GM18520 (cell line): ENCODE measurements at regions not wholly inside any gene's neighbourhood (a gene's known extent, or its start where the extent isn't known, plus 50 kb on each side); places are given as distances from the start of the nearest gene placed in this dataset.

Experiments
- ATAC-seq: cut with Tn5 transposase; IDR thresholded peaks from one replicate; pipeline ENCODE4 v1.9.1; 2021; ENCODE audit not compliant: unreplicated experiment

DNA sequence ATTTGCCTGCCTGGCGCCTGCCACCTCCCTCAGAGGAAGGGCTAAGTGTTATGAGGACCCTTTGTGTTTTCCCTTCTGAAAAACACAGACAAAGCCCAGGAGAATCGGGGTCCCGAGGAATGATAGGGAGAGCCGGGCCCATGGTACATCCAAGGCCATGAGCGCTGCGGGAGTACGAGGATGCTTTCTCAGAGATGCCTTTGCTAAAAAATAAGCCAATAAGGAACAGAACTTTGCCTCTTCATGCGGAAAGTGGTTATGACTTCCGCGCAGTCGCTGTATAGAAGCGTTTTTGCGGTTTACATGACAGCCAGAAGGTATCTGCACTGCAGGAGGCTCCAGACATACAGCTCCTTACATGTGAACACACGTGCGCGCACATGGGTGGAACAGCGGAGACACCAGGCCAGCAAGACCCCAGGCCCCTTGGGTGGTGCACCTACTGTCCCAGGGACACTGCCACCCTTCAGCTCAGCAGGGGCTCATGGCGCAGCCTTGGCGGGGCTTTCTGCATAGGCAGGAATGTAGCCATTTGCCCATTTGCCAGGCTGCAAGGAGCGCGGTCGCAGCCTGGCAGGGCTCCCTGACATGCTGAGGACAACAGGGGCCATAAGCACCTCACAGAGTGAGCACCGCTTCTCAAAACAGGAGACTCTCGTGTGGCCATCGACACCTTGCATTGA, 252.4 kb upstream of the SALL3 start:
- no peak for ATAC-seq

DNA sequence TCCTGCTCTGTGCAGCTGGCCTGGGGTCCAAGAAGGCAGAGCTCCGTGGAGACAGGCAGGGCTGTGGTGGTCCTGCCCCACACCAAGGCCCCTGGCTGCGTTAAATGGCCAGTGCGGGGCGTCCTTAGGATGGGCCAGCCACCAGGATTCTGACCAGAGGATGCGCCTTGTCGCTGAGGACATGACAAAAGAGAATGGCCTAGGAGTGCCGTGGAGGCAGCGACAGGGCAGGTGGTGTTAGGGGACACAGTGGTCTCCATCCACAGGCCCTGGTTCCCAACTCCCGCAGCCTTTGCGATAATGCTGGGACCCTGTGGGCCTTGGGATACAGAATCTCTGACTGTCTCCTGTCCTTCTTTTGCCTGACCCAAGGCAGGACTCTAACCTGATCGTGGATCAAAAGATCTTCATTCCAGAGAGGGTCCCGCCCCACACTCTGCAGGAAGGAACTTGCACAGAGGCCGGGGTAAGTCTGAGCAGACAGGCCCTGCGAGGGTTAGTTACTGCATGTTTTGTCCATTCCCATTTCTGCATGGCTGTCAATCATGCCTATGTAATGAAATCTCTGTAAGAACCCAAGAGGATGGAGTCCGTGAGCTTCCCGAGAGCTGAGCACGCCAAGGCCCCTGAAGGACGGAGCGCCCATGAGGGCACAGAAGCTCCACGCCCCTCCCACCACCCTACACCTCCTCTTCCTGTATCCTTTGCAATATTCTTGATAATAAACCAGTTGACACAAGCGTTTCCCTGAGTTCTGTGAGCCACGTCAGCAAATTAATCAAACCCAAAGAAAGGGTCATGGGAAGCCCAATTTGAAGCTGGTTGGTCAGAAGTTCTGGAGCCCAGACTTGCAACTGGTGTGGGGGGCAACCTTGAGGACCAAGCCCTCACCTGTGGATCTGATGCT, 251.5 kb upstream of the SALL3 start:
- ATAC-seq = no peak

DNA sequence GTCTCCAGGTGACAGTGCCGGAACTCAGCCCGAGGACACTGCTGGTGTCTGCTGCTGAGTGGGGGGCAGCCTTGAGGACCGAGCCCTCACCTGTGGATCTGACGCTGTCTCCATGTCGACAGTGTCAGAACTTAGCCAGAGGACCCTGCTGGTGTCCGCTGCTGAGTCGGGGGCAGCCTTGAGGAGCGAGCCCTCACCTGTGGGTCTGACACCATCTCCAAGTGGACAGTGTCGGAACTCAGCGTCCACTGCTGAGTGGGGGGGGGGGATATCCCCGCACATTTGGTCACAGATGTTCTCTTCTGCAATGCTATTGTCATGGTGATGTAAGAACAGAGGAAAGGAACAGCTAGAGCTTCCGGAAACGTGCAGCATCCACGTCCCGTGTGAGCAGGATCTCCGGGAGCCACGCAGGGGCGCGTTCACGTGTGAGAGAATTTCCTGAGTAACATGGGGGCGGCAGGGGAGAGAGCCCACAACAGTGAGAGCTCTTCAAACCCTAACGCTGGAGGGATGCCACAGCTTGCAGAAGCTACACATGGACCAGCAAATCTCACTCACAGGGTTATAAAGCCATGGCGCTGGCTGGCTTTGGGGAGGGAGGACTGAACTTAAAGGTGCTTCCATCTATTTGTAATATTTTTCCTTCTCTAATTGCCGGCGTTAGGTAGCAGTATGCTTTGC, 250.7 kb upstream of the SALL3 start:
- ATAC-seq = no peak

DNA sequence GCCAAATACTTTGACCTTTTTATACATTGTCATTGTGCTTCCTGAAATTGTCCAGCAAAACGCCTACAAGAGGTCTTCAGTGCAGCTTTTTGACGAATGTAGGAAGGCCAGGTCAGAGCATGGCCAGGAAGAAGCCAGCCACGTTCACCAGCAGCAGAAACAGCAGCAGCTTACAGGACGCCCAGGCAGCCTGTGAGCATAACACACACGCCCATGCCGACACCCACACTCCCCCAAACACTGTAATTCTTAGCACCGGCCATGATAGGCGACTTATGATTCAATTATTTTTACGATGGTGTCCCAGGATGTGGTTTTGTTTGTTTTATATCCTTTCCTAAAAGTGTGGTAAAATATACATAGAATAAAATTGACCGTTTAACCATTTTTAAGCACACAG, 249.1 kb upstream of the SALL3 start:
- ATAC-seq = no peak

DNA sequence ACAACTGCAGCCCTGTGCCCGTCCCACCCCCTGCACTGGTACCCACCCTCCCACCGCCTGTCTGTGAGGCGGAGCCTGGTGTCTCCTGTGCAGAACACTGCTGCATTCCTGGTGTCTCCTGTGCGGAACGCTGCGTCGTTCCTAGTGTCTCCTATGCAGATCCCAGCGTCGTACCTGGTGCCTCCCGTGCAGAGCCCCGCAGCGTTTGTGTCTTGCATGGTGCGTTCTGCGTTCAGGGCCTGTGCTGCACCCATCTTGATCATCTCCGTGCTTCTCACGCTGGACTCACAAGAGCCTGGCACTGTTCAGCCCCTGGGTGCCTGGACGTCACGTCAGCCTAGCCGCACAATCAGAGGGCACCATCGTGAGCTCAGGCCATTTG, 248.6 kb upstream of the SALL3 start:
- ATAC-seq = no peak

DNA sequence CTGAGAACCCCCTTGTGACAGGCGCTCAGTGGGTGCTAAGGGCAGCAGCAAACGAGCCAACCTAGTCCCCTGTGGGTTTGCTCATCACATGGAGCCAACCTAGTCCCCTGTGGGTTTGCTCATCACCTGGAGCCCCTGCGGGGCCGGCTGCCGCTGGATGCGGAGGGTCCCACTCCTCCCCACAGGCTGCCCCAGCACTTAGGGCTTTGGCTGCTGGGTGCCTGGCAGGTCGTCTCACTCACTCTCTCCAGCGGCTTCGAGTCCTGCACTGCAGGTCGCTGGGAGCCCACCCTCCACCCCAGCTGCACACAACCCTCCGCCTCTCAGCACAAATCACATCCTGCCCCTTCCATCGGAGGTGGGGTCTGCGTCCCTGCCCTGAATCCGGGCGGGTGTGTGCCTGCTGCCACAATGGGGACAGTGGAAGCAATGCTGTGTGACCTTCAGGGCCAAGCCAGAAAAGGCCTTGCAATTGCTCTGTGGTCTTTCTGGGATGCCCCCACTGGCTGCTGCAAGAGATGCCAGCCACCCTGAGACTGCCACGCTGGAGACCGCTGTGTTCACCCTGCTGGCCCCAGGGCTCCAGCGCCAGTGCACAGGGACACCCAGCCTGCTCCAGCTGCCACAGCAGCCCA, 248.1 kb upstream of the SALL3 start:
- ATAC-seq = no peak

DNA sequence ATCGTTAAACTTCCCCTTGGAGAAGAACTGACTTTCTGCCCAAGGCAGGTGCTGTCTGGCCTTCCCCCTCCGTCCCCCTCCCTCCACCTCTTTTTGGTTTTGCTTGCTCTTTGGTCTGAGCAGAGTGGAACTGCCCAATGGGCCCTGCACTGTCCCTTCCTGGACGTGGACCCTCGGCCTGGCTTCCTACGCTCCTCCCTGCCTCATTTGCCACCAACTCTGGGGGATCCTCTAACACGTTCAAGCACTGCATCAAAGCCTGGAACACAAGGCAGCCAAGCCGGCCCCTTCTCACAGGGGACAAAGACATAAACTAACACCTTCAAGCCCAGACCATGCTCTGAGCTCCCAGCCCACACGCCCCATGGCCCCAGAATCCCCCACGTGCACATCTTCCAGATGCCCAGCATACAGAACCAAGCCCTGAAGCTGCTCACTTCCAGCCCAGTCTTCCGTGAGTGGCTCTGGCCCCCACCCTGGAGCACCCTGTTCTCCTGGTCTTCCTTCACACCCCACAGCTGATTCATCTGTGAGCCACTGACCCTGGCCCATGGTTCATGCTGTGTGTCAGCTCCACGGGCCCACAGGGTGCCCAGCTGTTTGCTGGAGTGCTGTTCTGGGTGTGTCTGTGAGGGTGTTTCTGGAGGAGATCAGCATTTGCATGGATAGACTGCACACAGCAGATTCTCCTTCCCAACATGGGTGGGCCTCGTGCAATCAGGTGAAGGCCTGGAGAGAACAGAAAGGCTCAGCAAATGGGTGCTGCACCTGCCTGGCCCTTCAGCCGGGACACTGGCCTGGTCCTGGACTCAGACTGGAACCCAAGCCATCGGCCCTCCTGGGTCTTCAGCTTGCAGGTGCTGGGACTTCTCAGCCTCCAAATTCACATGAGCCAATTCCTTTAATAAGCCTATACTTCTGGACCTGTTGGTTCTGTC, 247.1 kb upstream of the SALL3 start:
- ATAC-seq = no peak

DNA sequence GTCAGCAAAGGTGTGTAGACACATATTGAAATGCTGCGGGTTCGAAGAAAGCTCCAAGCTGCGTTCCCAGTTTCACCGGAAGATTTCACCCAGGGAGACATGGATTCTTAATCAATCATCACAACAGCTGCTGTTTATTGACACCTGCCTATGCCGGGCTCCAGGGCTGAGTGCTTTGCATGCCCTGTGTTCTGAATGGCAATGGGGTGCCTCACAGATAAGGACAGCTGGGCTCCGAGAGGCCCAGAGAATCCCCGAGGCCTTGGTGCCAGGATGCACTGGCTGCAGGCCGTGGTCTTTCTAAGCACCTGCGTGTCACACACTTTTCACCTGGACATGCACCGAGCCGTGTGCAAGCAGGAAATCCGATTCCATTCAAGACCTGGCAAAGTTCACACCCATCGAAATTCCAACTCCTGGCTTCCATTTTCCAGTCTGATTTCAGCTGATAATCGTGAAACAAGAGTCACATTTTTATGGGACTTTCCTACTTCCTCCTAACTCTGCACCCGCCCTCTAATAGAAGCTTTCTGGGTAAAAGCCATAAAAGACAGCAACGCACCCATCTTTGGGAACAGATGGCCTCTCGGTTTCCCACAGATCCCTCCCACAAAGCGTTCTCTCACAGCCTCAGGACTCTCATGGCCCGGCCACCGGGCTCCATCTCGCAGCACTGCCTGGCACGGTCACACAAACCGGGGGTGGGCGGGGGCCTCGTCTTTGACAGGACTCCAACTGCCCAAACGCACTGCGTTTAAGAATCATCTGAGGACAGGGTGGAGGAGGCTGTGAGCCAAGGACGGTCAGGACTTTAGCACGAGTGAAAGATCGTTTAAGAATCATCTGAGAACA, 245.6 kb upstream of the SALL3 start:
- no peak for ATAC-seq

DNA sequence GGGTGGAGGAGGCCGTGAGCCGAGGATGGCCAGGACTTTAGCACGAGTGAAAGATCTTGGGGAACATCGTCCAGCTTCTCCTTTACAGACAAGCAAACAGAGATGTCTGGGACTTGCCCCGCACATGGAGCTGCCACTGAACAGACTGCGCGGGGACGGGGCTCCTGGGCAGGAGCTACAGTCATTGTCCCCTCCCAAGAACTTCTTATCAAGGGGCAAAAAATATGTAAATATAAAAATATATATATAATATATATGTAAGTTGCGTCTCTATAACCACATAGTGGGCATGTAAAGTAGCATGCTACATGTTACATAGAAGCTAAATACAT, 245.0 kb upstream of the SALL3 start:
- no peak for ATAC-seq

DNA sequence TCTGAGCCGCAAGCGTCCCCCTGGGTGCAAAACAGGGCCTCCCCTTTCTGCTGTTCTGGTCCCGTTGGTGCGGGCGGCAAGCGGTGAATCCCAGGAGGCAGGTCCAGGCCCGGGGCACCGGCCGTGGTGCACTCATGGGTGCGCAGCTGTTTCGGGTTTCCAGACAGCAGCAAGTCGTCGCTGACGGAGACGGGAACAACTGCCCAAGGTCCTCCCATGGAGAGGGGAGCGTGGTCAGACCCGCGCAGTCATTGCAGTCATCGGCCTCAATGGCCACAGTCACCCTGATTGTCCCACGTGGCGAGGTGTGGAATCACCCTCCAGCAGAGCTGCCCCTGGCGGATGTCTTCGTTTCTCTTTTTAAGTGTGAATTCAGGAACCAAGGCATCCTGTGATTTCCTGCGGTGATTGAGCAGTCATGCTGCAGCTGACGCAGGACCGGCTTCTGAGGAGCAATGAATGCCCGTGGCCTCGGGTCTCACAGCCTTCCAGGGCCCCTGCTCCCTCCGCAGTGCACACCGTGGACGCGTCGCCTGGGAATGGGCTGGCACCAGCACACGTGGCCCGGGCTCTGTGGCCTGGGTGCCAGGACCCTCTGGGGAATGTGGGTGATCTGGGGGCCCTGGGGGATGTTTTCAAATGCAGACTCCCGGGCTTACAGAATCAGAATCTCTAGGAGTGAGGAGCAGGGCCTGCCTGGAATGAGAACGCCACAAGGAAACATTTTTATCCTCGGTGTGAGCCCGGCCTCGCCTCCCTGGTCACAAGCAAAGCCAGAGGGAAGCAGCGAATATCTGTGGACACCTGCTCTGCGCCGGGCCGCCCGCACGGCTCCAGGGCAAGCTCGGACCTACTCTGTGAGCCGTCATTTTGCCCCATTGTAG, 244.2 kb upstream of the SALL3 start:
- ATAC-seq = no peak

DNA sequence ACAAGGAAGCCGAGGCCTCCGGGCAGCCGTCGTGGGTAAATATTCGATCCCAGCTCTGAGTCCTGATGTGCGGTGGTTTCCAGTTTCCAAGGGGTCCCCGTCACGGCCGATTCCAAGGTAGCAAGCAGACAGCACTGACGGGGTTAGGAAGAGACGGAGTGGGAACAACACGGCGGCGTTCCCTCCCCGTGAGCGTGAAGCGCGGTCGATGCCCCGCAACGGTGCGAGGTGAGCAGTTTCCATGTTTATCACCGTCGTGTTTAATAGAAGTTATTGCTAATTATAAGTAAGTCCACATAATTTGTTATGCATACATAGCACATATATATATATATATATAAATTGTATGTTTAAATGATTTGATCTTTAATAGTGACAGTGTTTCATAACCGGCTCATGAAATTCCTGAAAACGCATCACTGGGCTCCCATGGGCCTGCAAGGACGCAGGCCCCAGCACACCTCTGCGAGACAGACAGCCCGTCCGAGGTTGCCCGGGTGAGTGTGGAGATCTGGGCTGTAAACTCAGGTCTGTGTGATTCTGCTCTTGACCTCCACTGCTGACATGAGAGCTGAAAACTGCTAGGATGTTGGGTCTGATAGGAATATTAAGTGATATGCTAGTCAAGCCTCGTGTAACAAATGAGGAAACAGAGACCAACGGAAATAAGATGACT, 243.5 kb upstream of the SALL3 start:
- ATAC-seq = no peak

DNA sequence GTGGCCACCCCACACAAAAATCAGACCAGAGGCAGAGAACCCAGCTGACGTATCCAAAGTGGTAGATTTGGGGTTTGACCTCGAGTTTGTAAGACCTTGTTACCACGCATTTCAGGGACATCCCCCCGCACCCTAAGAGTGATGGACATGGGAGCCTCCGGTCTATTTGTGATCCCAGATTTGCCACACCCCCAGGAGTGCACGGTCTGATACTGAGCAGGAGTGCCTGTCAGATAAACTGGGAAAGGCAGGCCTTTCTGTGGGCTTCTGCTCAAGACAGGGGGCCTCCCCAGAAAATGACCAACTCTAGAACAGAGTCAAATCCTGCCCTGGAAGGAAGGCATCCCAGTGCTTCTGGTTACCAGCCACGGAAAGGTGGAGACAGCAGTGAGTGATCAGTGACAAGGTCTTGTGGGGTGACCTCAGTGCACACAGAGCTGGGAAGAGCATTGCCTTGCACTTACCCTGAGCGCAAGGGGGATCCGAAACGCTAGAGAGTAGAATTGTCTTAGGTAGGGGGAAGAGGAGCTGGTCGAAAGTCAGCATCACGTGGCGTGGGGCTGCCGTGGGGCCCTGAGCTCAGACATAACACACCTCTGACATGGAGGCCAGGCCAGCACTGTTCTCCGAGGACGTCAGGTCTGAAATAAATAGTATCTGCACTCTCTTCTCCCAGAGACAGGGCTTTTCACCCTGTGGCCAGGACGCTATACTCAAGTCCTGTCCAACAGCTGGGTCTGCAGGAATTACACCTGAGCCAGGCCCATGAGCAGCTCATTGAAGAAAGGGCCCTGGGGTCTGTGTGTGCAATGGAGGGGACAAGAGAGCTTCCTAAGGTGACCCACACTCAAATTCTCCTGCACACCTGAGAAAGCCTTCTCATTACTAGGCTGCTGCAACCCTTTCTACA, 242.4 kb upstream of the SALL3 start:
- ATAC-seq = no peak

DNA sequence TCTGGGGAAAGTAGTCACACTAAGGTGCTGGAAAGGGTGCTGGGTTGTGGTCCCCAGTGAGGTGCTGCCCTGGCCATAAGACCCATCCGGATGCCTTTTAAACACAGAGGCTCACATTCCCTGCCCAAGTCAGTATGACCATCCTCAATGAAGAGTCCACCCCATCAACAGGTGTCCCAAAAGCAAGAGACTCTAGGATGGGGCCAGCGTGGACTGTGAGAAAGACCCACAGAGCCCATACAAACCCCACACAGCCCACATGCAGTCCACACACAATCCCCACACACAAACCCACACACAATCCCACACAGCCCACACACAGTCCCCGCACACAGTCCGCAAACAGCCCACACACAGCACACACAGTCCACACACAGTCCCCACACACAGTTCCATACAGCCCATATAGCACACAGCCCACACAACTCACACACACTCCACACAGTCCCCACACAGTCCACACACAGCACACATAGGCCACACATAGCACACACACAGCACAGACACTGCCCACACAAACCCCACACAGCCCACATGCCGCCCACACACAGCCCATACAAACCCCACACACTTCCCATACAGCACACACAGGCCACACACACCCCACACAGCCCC, 241.4 kb upstream of the SALL3 start:
- no peak for ATAC-seq

DNA sequence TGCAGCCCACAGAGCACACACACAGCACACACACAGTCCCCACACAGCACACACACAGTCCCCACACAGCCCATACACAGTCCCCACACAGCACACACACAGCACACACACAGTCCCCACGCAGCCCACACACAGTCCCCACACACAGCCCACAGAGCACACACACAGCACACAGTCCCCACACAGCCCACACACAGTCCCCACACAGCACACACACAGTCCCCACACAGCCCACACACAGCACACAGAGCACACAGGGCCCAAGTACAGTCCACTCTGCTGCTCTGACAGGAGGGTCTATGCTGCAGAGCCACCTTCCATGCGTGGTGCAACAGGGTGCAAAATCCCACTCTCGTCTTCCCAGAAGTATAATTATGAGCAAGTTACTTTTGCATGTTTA, 240.5 kb upstream of the SALL3 start:
- no peak for ATAC-seq

DNA sequence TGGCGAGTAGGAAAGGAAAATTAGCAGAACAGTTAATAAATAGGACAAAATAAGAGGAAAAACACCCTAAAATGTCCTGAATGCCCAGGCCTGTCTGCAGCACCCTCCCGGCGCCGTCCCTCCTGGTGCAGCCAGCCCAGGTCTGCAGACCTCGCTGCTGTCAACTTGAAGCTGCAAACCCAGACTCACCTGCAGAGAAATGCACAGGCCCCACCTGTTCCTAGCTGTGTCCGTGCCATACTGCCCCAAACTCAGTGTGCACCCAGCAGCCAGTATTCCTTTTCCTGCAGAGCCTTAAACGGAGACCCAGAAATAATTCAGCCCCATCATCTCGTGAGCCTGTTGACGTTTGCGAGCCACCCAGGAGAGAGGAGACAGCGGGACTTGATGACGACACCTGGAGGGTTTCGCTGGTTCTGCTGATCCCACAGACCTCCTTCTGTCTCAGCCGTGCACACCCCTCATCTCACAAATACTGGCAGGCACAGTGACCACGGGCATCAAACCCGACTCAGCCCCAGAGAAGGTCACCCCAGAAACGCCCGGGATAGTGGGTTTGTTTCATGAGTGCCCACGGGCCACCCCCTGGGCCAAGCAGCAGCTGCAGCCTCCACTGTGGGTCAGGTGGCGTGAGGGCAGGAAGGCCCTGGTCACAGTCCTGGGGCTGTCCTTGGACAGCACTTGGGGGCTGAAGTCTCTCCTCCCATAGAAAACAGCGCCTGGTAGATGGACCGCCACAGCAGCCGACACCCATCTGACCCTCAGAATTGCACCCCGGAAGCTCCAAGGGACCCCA, 239.5 kb upstream of the SALL3 start:
- no peak for ATAC-seq

DNA sequence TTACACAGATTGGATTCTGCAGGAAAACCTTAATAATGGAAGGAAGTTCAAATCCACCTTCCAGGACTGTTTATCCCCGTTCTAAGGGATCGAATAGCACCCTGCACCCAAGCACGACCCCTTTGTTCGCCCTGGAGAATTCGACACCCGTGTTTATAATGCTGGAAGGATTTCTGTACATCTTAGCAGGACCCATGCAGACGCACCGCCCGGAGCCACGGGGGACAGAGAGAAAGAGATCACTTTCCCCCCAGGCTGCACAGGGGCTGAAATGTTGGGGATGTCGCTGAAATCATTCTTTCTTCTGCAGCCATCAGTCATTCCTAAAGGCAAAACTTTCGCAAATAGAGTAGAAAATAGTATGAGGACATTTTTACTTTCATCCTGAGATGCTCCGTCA, 238.7 kb upstream of the SALL3 start:
- no peak for ATAC-seq
